HG03103 (cell line): ENCODE measurements at regions not wholly inside any gene's neighbourhood (a gene's known extent, or its start where the extent isn't known, plus 50 kb on each side); places are given as distances from the start of the nearest gene placed in this dataset.
"Not testable (repeated sequence)": the region's sequence is repeated elsewhere in the genome, so short reads cannot be mapped to it uniquely, and the experiment has no call there.

Experiments
- ATAC-seq: cut with Tn5 transposase; IDR thresholded peaks from one replicate; pipeline ENCODE4 v1.9.1; 2021; ENCODE audit warnings: low read depth; ENCODE audit not compliant: unreplicated experiment

GRCh38 chr2:175786471-175787124, 215.5 kb downstream of the LNPK start:
- no peak for ATAC-seq

- not testable (repeated sequence) for ATAC-seq
These were observed 224.7 kb downstream of the LNPK start for GRCh38 chr2:175777337-175777736.

- no peak for ATAC-seq
These were observed 232.9 kb downstream of the LNPK start for GRCh38 chr2:175769200-175769599.

GRCh38 chr2:175766880-175767279, 235.2 kb downstream of the LNPK start:
- ATAC-seq = no peak

- ATAC-seq = no peak
These were observed 246.2 kb downstream of the LNPK start for GRCh38 chr2:175755656-175756386.

GRCh38 chr2:175755169-175755568, 246.9 kb downstream of the LNPK start:
- no peak for ATAC-seq

GRCh38 chr2:175750195-175750594, 251.9 kb downstream of the LNPK start:
- no peak for ATAC-seq

GRCh38 chr2:175745911-175746310, 256.2 kb downstream of the LNPK start:
- no peak for ATAC-seq

GRCh38 chr2:175744000-175744399, 258.1 kb downstream of the LNPK start:
- no peak for ATAC-seq

- no peak for ATAC-seq
These were observed 259.1 kb downstream of the LNPK start for GRCh38 chr2:175743011-175743410.

- ATAC-seq = no peak
These were observed 259.7 kb downstream of the LNPK start for GRCh38 chr2:175742367-175742766.

- no peak for ATAC-seq
These were observed 260.9 kb downstream of the LNPK start for GRCh38 chr2:175741164-175741563.

- ATAC-seq = no peak
These were observed 264.2 kb downstream of the LNPK start for GRCh38 chr2:175737722-175738361.

- no peak for ATAC-seq
These were observed 267.4 kb downstream of the LNPK start for GRCh38 chr2:175734686-175735085.

GRCh38 chr2:175732531-175732930, 269.5 kb downstream of the LNPK start:
- no peak for ATAC-seq

- no peak for ATAC-seq
These were observed 272.0 kb downstream of the LNPK start for GRCh38 chr2:175730050-175730449.

- ATAC-seq = no peak
These were observed 272.9 kb downstream of the LNPK start for GRCh38 chr2:175729049-175729706.

- ATAC-seq = no peak
These were observed 274.0 kb downstream of the LNPK start for GRCh38 chr2:175728032-175728431.

- no peak for ATAC-seq
These were observed 275.8 kb downstream of the LNPK start for GRCh38 chr2:175726223-175726622.

GRCh38 chr2:175709248-175709647, 292.8 kb downstream of the LNPK start:
- no peak for ATAC-seq

GRCh38 chr2:175707322-175707721, 294.7 kb downstream of the LNPK start:
- no peak for ATAC-seq
